ENCODE measurements at regions not wholly inside any gene's neighbourhood (a gene's known extent, or its start where the extent isn't known, plus 50 kb on each side); places are given as distances from the start of the nearest gene placed in this dataset.

DNA sequence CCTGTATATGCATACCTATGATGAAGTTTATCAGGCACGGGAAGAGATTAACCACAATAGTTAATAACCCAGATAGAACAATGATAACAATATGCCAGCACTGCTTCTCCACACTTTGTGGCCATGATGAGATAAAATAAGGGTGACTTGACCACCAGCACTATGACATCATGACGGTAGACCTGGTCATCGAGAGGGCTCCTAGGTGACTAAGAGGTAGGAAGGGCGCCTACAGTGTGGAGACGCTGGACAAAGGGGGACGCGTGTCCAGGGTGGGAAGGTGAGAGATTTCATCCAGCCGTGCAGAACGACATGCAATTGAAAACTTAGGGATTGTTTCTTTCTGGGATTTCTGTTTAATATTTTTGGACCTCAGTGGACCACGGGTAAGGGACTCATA lies 221.8 kb upstream of the RTL1 start:
- Histone ChIP-seq H3K79me2 (ENCODE audit: insufficient read depth, low read length) (no peaks in the 10 kb centered on the region), H3K4me3 (replicated peaks in 1 of 2; ENCODE audit: low read depth in 1 of 2, low read length in 2 of 2) (no peak overlapping the region), H3K9me3 (ENCODE audit: control insufficient read depth in 1 of 2, insufficient read depth in 1 of 2, low read depth in 1 of 2, low read length in 2 of 2) (no peaks in the 10 kb centered on the region), H3K4me2 (ENCODE audit: low read length) (no peak overlapping the region), H3K9me2 (ENCODE audit: insufficient read depth) (no peaks in the 10 kb centered on the region), H3K9ac (ENCODE audit: low read length) (no peak overlapping the region), H3K36me3 (ENCODE audit: control insufficient read depth in 1 of 2, insufficient read depth in 2 of 2, low read length in 2 of 2) (no peaks in the 10 kb centered on the region), H4K20me1 (ENCODE audit: insufficient read depth) (no peaks in the 10 kb centered on the region), H3K27ac (ENCODE audit: low read depth, low read length) (no peak overlapping the region), H3K4me1 (ENCODE audit: control insufficient read depth in 1 of 2, insufficient read depth in 2 of 2, low read length in 2 of 2) (no peaks in the 10 kb centered on the region), H2AFZ (ENCODE audit: low read depth, low read length, poor library complexity, severe bottlenecking) (no peak overlapping the region), H3K27me3 (ENCODE audit: insufficient read depth, low read length) (0 out of 2 replicates have a peak, but pooled peaks cover 14% of the 10 kb centered on the region)
- TF ChIP-seq, protein P1, sequence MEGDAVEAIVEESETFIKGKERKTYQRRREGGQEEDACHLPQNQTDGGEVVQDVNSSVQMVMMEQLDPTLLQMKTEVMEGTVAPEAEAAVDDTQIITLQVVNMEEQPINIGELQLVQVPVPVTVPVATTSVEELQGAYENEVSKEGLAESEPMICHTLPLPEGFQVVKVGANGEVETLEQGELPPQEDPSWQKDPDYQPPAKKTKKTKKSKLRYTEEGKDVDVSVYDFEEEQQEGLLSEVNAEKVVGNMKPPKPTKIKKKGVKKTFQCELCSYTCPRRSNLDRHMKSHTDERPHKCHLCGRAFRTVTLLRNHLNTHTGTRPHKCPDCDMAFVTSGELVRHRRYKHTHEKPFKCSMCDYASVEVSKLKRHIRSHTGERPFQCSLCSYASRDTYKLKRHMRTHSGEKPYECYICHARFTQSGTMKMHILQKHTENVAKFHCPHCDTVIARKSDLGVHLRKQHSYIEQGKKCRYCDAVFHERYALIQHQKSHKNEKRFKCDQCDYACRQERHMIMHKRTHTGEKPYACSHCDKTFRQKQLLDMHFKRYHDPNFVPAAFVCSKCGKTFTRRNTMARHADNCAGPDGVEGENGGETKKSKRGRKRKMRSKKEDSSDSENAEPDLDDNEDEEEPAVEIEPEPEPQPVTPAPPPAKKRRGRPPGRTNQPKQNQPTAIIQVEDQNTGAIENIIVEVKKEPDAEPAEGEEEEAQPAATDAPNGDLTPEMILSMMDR (IDR thresholded peaks at IDR 0.05 in 2 of 3, conservative IDR thresholded peaks at IDR 0.05 in 1 of 3; ENCODE audit: borderline replicate concordance in 1 of 3, insufficient read depth in 1 of 3, low read depth in 2 of 3, low read length in 2 of 3), result no peak
- TF ChIP-seq ZFX (IDR thresholded peaks at IDR 0.05), result no peak
- TF ChIP-seq, protein P2, sequence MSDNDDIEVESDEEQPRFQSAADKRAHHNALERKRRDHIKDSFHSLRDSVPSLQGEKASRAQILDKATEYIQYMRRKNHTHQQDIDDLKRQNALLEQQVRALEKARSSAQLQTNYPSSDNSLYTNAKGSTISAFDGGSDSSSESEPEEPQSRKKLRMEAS (IDR thresholded peaks at IDR 0.05), result no peak
- no peak for DNase-seq (ENCODE audit: low read depth, low spot score)
- ChIA-PET CTCF (no interaction called here), RAD21 (ENCODE audit: low non-redundant PET in 1 of 2, low total read pairs in 2 of 2, uncharacterized antibody in 2 of 2, unreplicated experiment in 2 of 2) (no interaction called here), POLR2A (no interaction called here)
- intact Hi-C loops (cut with micrococcal nuclease), result no loop called here
- no TSS peak for BruUV-seq (replicated peaks)
- ATAC-seq, result no peak

DNA sequence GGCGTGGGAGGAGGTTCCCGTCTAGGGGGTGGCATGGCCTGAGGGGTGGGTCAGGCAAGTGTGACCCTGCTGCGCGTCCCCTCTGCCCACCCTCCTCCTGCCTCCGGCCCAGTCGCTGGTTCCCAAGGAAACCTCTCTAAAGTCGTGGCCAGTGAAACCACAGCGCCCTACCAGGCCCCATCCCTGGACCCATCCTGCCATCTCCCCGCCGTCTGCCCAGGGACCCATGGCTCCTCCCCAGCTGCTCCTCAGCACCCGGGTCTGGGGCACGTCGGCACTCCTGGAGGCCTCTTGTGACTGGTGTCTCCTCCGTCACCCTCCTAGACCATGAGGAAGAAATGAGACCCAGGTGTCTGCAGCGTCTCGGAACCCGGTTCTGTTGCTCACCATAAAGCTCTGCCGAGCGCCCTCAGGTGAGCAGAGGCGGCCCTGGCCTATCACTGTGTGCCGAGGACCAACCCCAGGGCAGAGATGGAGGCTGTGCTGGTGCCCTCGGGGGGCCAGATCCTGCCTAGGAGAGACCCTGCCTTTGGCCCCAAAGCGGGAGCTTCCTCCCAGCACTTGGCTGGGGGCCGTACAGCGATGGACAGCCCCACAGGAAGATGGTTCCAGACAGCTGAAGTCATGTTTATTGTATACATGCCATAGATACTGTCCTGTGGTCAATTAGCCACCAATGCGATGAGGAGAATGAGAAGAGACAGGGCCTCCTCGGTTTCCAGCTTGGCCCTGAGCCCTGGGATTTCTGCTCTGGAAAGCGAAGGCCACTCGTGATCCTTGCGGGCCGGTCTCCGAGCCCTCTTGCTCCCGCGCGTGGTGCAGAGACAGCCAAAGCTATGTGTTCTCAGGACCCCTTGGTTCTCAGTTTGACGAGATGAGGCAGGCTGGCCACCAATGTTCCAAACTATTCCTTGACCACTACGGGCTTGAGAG lies 222.5 kb upstream of the RTL1 start:
- ChIA-PET POLR2A (no interaction called here), RAD21 (ENCODE audit: low non-redundant PET in 1 of 2, low total read pairs in 2 of 2, uncharacterized antibody in 2 of 2, unreplicated experiment in 2 of 2) (no interaction called here), CTCF (no interaction called here)
- no peak overlapping the region for H3K4me2 ChIP-seq (ENCODE audit: low read length)
- no peaks in the 10 kb centered on the region for H4K20me1 ChIP-seq (ENCODE audit: insufficient read depth)
- no peak overlapping the region for H3K4me3 ChIP-seq (replicated peaks in 1 of 2; ENCODE audit: low read depth in 1 of 2, low read length in 2 of 2)
- BruUV-seq (replicated peaks), result no TSS peak
- no peak overlapping the region for H2AFZ ChIP-seq (ENCODE audit: low read depth, low read length, poor library complexity, severe bottlenecking)
- no peak for DNase-seq (ENCODE audit: low read depth, low spot score)
- TF ChIP-seq POLR2A (IDR thresholded peaks at IDR 0.05; ENCODE audit: borderline replicate concordance, extremely low read depth, insufficient read depth, insufficient read length) (no peak), EGR1 (IDR thresholded peaks at IDR 0.05; ENCODE audit: low read depth) (no peak), EZH2 (IDR thresholded peaks at IDR 0.05) (no peak), FOSL1 (IDR thresholded peaks at IDR 0.05; ENCODE audit: low read depth) (no peak), ZNF274 (IDR thresholded peaks at IDR 0.05; ENCODE audit: low read depth, low read length) (no peak), EZH2phosphoT487 (IDR thresholded peaks at IDR 0.05; ENCODE audit: borderline replicate concordance) (no peak), ZFX (IDR thresholded peaks at IDR 0.05) (no peak), RAD21 (IDR thresholded peaks at IDR 0.05; ENCODE audit: low read depth) (no peak)
- TF ChIP-seq, protein P2 (IDR thresholded peaks at IDR 0.05), result no peak
- TF ChIP-seq, protein P1 (IDR thresholded peaks at IDR 0.05 in 2 of 3, conservative IDR thresholded peaks at IDR 0.05 in 1 of 3; ENCODE audit: borderline replicate concordance in 1 of 3, insufficient read depth in 1 of 3, low read depth in 2 of 3, low read length in 2 of 3), result no peak
- TF ChIP-seq, protein P3, sequence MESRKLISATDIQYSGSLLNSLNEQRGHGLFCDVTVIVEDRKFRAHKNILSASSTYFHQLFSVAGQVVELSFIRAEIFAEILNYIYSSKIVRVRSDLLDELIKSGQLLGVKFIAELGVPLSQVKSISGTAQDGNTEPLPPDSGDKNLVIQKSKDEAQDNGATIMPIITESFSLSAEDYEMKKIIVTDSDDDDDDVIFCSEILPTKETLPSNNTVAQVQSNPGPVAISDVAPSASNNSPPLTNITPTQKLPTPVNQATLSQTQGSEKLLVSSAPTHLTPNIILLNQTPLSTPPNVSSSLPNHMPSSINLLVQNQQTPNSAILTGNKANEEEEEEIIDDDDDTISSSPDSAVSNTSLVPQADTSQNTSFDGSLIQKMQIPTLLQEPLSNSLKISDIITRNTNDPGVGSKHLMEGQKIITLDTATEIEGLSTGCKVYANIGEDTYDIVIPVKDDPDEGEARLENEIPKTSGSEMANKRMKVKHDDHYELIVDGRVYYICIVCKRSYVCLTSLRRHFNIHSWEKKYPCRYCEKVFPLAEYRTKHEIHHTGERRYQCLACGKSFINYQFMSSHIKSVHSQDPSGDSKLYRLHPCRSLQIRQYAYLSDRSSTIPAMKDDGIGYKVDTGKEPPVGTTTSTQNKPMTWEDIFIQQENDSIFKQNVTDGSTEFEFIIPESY (IDR thresholded peaks at IDR 0.05; ENCODE audit: extremely low read depth, insufficient replicate concordance, low read length), result no peak
- no peak for ATAC-seq
- H3K4me1 ChIP-seq (ENCODE audit: control insufficient read depth in 1 of 2, insufficient read depth in 2 of 2, low read length in 2 of 2), result no peaks in the 10 kb centered on the region
- intact Hi-C loops (cut with micrococcal nuclease), result no loop called here
- no peaks in the 10 kb centered on the region for H3K36me3 ChIP-seq (ENCODE audit: control insufficient read depth in 1 of 2, insufficient read depth in 2 of 2, low read length in 2 of 2)
- H3K9ac ChIP-seq (ENCODE audit: low read length), result no peak overlapping the region
- H3K79me2 ChIP-seq (ENCODE audit: insufficient read depth, low read length), result no peaks in the 10 kb centered on the region
- H3K9me2 ChIP-seq (ENCODE audit: insufficient read depth), result no peaks in the 10 kb centered on the region
- 0 out of 2 replicates have a peak, but pooled peaks cover 16% of the 10 kb centered on the region for H3K27me3 ChIP-seq (ENCODE audit: insufficient read depth, low read length)
- H3K27ac ChIP-seq (ENCODE audit: low read depth, low read length), result no peak overlapping the region
- no peaks in the 10 kb centered on the region for H3K9me3 ChIP-seq (ENCODE audit: control insufficient read depth in 1 of 2, insufficient read depth in 1 of 2, low read depth in 1 of 2, low read length in 2 of 2)
